ENCODE measurements at regions not wholly inside any gene's neighbourhood (a gene's known extent, or its start where the extent isn't known, plus 50 kb on each side); places are given as distances from the start of the nearest gene placed in this dataset.
A peak's percentile ranks its signal among the peaks of the same experiment; 100 is the strongest.

GRCh38 chr3:117633207-117633606 lies 923.6 kb downstream of the TUSC7 start:
- DNase-seq = no peak

DNA sequence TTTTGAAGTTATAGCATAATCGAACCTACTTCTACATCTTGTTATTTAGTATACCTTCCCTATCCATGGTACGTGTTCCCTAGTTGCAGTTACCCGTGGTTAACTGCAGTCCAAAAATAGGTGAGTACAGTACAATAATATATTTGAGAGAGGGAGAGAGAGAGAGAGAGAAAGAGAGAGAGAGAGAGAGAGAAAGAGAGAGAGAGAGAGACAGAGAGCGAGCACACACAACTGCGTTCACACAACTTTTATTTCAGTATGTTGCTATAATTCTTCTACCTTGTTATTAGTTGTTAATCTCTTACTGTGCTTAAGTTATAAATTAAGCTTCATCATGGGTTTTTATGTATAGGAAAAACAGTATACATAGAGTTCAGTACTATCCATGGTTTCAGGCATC lies 928.1 kb downstream of the TUSC7 start:
- no peak for DNase-seq

DNA sequence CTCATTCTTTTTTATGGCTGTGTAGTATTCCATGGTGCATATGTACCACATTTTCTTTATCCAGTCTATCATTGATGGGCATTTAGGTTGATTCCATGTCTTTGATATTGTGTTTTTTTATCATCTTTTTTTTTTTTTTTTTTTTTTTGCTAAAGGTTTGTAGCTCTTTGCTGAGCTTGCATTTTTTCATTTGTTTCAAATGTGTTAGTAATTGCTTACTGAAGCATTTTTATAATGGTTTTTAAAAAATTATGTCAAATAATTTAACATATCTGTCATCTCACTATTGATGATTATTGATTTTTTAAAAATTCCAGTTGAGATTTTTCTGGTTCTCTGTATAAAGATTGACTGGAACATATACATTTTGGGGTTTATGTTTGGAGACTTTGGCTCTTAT lies 934.6 kb downstream of the TUSC7 start:
- DNase-seq = no peak

DNA sequence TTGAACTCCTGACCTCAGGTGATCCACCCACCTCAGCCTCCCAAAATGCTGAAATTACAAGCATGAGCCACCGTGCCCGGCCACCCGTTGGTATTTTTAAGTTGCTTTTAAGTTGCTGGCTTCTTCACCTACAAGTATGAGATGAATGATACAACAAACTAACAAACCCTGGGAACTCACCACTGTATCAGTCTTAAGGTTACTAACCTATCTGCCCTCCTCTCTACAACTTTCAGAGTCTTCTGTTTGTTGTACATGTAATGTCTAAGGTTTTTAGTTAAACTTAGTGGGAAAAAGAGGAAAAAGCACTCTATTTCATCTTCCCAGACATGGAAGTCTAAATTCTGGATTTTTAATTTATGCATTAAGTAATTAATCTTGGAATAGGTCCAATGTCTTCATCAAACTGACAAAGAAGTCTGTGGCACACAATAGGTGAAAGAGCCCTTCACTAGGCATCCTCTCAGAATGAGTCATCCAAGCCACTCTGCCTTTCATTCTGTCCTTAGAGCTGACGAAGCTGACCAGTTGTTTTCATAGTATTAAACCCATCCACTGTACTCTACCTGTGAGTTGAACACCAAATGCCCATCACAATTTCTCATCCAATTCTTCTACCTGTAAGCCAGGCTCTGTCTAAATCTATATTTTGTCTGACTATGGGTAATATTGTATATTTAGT lies 936.1 kb downstream of the TUSC7 start:
- DNase-seq = no peak

- DNase-seq = no peak
Observed at GRCh38 chr3:117647435-117647834, 937.9 kb downstream of the TUSC7 start.

DNA sequence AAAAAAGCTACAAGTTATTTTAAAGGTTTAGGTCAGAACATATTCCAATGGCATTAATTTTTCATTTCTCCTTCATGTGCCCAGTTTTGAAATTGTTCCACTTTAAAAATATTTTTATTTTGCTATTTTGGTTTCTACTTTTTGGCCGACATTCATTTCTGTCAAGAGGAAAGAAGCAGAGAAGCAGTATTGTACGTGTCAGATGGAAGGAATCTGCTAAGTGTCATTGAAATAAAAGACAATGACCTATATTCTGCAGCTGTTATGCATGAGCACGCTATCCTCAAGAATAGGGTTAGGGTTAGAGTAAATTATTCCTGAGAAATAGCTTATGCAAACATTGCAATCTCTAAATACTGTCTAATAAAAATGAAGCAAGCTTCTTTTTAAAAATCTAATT lies 941.7 kb downstream of the TUSC7 start:
- no peak for DNase-seq

DNA sequence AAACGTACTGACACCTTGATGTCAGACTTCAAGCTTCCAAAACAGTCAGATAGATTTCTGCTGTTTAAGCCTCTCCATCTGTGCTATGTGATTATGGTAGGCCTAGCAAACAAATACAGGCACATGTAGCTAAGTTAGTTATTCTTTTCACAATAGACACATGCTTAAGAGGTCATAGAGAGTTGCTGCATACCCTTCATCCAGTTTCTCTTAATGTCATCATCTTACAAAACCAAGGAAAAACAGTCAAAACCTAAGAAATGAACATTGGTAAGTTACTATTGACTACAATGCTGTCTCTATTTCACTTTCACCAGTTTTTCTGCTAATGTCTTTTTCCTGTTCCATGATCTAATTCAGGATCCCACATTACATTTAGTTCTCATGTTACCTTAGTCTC lies 946.8 kb downstream of the TUSC7 start:
- DNase-seq = no peak

- no peak for DNase-seq
Observed at GRCh38 chr3:117657278-117657677, 947.7 kb downstream of the TUSC7 start.

GRCh38 chr3:117660941-117661817 lies 951.6 kb downstream of the TUSC7 start:
- no peak for DNase-seq

GRCh38 chr3:117661818-117662095 lies 952.2 kb downstream of the TUSC7 start:
- no peak for DNase-seq

- DNase-seq = no peak
Observed at GRCh38 chr3:117665296-117665695, 955.7 kb downstream of the TUSC7 start.

DNA sequence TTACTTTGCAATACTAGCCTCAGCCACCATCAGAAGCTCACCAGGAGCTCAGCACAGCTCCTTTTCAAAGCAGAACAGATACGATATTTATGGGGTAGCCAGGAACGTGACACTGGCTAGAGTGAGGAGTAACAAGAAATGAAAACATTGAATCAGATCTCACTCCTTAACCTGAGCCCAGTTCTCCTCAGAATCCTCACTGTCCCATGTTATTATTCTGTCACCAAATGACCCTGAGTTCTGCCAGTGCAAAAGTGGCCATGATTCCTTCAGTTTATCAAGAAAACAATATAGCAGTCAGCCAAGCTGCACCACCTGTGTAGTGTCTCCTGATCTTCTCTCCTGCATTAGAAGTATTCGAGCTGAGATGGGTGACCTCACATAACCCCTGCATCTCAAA lies 956.7 kb downstream of the TUSC7 start:
- no peak for DNase-seq

DNA sequence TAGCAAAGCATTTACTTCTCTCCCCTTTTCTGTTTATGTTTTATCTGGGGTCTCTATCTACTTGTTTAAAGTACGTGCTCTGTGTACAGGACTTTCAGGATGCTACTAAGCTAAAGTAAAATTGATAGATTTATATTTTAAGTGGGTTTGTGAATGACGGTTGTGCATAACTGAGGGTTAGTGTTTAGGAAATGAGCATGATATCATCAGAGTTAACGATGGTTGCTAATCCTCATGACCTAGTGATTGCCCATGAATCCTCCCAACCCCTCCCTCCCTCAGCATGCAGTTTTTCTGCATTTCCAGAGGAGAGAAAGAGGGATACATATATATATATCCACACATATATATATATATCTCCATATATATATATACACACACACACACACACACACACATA lies 957.2 kb downstream of the TUSC7 start:
- no peak for DNase-seq

DNA sequence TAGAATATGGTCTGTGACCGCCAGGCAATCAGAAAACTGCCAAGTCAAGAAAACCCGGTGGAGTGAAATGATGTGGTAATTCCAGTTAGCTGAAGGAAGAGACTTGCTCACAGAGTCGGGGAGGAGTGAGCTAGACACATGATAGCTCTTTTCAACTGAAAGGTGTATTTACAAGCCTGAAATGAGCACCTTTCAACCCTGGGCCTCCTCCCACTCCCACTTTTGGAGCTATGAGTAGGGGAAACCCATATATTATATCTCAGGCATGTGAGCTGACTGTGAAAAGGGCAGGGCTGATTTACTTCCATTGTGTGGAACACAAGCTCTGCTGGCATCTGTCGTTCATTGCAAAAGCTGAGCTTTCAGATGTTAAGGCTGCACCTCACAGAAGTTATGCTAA lies 960.2 kb downstream of the TUSC7 start:
- DNase-seq = no peak

DNA sequence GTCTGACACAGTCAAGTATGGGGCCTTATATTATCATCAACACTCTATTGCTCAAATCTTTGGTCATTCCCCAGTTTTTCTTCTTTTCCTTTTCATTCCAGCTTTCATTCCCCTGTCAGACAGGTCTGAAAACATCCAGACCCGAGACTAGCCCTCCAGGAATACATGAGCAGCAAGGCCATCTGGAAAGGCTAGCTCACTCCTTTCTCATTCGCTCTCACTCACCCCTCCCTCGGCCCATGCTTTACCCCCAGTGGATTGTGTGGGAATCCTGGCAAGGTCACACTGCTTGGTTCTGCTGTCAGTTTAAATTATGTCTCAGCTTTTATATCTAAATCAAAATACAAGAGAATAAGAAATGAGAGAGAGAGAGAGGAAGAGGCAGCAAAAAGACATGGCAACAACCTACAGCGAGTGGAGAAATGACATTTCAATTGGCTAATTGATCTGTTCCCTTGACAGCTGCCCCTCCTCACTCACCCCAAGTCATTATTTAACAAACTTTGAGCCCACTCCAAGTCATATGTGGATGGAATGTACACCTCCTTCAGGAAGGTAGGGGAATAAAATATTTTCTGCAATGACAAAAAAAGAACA lies 962.2 kb downstream of the TUSC7 start:
- no peak for DNase-seq

- DNase-seq = no peak
Observed at GRCh38 chr3:117674321-117674720, 964.7 kb downstream of the TUSC7 start.

GRCh38 chr3:117681619-117682018 lies 972.0 kb downstream of the TUSC7 start:
- no peak for DNase-seq

DNA sequence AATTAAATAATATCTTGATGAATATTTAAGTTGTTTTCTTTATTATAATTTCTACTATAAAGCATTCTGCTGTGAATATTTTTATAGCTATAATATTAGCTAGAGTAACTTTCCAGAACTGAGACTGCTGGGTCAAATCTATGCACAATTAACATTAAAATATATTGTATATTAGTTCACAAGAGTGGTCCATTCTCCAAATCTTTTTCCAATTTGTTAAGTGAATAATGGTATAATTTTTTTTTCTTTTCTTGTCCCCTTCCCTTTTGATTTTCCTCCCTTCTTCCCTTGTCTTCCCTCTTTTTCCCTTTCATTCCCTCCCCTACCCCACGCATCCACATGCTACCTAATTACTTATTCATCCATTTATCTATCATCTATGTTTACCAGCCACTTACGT lies 977.5 kb downstream of the TUSC7 start:
- no peak for DNase-seq

GRCh38 chr3:117688583-117688982 lies 979.0 kb downstream of the TUSC7 start:
- DNase-seq = peak; percentile 60

DNA sequence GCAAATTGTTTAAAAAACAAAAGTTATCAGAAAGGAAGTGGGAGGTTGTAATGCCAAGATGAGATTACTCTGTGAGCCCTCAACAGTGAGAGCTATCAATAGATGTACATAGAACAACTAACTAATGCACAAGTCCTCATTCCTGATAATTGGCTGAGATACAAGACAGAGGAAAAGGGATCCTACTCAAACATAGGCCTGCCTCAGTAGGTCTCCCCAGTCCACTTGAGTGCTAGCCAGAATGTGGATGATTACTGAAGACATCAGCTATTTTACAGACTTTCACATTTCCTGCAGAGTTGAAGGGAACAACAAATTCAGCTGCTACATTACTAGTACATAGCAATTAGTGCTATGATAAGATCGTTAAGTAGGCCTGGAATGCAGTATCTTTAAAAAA lies 981.9 kb downstream of the TUSC7 start:
- DNase-seq = no peak

GRCh38 chr3:117692416-117692995 lies 982.9 kb downstream of the TUSC7 start:
- DNase-seq = no peak

- no peak for DNase-seq
Observed at GRCh38 chr3:117695321-117695720, 985.7 kb downstream of the TUSC7 start.

DNA sequence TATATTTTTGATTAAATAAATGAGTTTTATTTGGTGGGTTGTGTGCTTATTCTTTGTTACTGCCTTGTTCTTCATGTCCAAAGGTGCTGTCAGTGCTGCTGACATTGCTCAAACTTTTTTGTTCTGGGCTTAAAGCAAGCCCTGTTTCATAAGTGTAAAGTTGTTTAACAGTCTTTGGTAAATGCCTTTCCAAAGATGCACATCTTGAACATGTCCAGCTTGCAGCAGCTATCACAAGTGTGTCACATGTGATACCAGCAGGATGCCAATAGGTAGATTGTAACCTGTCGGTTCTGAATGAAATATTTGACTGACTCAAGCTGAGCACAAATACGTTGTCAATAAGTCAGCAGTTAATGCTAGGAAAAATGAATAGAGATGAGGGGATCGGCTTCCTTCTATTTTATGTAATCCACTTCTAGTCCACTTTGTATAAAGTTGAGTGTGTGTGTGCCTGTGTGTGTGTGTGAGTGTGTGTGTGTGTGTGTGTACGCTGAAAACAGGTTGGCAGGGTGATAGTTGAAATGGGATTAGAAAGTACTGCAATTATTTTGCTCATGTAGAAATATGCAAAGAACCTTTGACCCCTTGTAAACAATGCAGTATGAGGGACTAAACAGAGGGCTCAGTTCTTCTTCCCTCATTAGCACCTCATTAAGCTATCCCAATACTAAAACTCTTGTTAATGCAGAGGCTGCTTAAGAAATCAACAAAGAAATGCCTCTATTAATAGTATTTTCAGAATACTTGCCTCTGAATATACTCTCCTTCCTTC lies 986.5 kb downstream of the TUSC7 start:
- no peak for DNase-seq
